GM12874 (cell line): ENCODE measurements at regions not wholly inside any gene's neighbourhood (a gene's known extent, or its start where the extent isn't known, plus 50 kb on each side); places are given as distances from the start of the nearest gene placed in this dataset.

Experiments
- CTCF ChIP-seq: IDR thresholded peaks from 2 replicates; pipeline ENCODE4 v1.5.1; 2011; ENCODE audit warnings: low read depth, mild to moderate bottlenecking, control low read depth, low read length, moderate library complexity; ENCODE audit not compliant: insufficient read depth

- TF ChIP-seq CTCF: no peak
These were observed 330.0 kb downstream of the DRD1 start for GRCh38 chr5:175113947-175114346.

- no peak for TF ChIP-seq CTCF
These were observed 334.8 kb downstream of the DRD1 start for GRCh38 chr5:175109058-175109755.

GRCh38 chr5:175107865-175108264 is 336.1 kb downstream of the DRD1 start:
- TF ChIP-seq CTCF: no peak

- no peak for TF ChIP-seq CTCF
These were observed 336.9 kb downstream of the DRD1 start for GRCh38 chr5:175107028-175107588.

GRCh38 chr5:175104677-175105076 is 339.3 kb downstream of the DRD1 start:
- TF ChIP-seq CTCF: no peak

GRCh38 chr5:175103746-175104145 is 340.2 kb downstream of the DRD1 start:
- TF ChIP-seq CTCF: no peak

GRCh38 chr5:175102717-175103116 is 341.3 kb downstream of the DRD1 start:
- no peak for TF ChIP-seq CTCF

- no peak for TF ChIP-seq CTCF
These were observed 345.7 kb downstream of the DRD1 start for GRCh38 chr5:175098301-175098700.
